T-helper 2 cell treated with Interferon-gamma antibody and Interleukin-4, amounts not matched to agents 5 μg/mL and 100 μg/mL, for 36 hours (primary cell): ENCODE measurements at regions not wholly inside any gene's neighbourhood (a gene's known extent, or its start where the extent isn't known, plus 50 kb on each side); places are given as distances from the start of the nearest gene placed in this dataset.

Experiments used
- DNase-seq: peaks from one replicate; pipeline ENCODE4 v3.0.0; 2021; ENCODE audit warnings: low spot score
- H3K27ac Mint-ChIP-seq: one replicate; pipeline ENCODE4 v1.8.0; 2021; ENCODE audit warnings: mild to moderate bottlenecking, mixed read lengths
- H3K27me3 Mint-ChIP-seq: one replicate; pipeline ENCODE4 v1.8.0; 2021; ENCODE audit warnings: low read depth, mixed read lengths
- H3K36me3 Mint-ChIP-seq: one replicate; pipeline ENCODE4 v1.8.0; 2021; ENCODE audit warnings: low read depth, mixed read lengths
- H3K4me1 Mint-ChIP-seq: one replicate; pipeline ENCODE4 v1.8.0; 2021; ENCODE audit warnings: low read depth, mixed read lengths
- H3K4me3 Mint-ChIP-seq: one replicate; pipeline ENCODE4 v1.8.0; 2022; ENCODE audit warnings: mild to moderate bottlenecking, moderate library complexity, mixed read lengths
- H3K9me3 Mint-ChIP-seq: one replicate; pipeline ENCODE4 v1.8.0; 2021; ENCODE audit warnings: mixed read lengths

GRCh38 chr11:116505298-116506262 is 267.2 kb downstream of the BUD13 start:
- Mint-ChIP-seq H3K36me3 (no peaks in the 10 kb centered on the region), H3K4me3 (no peak overlapping the region), H3K4me1 (no peaks in the 10 kb centered on the region), H3K27ac (no peak overlapping the region), H3K9me3 (no peaks in the 10 kb centered on the region), H3K27me3 (peaks cover 31% of the 10 kb centered on the region)
- DNase-seq: no peak

DNA sequence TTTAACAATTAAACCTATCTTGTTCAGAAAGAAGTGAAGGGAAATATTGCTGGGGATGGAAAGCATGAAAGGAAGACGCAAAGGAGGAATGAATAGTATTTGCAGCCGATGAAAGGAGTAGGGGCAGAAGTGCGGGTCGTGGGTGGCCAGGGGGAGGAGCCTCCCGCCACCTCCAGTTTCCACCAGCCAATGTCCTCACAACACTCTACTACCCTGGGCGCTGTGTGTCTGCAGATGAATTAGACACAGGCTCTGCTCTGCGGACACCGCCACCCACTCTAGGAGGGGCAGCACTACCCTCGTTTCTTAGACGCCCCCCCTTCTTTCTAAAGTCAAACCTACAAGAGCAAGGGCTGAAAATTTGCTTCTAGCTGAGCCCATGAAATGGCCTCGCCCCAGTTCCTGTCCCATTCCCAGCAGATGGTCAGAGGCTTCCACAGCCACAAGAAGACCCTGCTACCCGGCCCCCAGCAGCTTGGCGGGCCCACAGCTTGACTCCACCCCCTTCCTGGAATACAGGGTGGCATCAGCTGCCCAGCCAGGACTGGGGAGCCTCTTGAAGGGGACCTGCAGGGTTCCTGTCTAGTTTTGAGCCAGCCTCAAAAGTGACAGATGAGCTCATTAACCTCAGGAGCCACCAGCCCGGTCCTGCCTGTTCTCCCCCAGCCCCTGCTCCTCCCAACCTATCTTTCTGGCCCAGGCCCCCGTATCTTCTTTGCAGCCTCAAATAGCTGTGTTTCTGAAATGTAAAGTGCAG is 268.1 kb downstream of the BUD13 start:
- Mint-ChIP-seq H3K4me3 (no peak overlapping the region), H3K4me1 (no peaks in the 10 kb centered on the region), H3K9me3 (no peaks in the 10 kb centered on the region), H3K27me3 (peaks cover 36% of the 10 kb centered on the region), H3K36me3 (no peaks in the 10 kb centered on the region), H3K27ac (no peak overlapping the region)
- DNase-seq: no peak

DNA sequence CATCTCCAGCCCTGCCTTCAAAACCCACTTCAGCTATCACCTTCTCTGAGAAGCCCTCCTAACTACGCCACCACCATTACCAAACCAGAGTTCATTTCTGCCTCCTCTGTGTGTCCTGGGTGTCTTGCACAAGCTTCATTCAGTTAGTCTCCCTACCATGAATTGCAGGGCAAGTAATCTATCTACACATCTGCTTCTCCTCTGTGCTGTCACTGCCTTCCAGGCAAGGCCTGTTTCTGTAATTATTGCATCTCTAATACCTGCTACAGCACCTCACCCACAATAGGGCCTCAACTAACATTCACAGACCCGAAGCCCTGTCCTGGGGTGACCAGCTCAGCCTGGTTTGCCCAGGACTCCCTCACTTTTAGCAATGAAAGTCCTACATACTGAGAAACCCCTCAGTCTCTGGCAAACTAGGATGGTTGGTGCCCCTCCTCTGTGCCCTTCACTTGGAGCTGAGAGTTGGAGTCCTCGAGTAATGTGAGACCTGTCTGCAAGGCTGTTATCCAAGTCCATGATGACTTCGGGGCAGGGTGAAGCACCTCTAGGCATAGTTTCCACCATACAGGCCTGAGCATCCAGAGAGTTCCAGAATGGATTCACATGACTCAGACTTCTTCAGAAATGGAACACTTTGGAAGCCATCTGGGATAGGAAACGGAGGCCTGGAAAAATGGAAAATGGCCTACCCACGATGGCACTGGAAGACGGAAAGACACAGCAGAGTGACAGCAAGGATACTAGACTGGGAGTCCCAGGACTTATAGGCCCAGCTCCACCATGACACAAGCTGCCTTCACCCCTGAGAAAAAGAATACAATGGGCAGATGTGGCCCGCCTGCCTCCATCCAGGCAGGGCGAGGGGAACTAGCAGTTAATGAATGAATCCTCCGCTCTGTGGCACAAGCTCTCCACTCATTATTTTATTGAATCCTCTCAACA is 269.3 kb downstream of the BUD13 start:
- H3K27me3 Mint-ChIP-seq: peaks cover 40% of the 10 kb centered on the region
- DNase-seq: no peak
- H3K4me1 Mint-ChIP-seq: no peaks in the 10 kb centered on the region
- no peak overlapping the region for H3K27ac Mint-ChIP-seq
- H3K9me3 Mint-ChIP-seq: no peaks in the 10 kb centered on the region
- H3K4me3 Mint-ChIP-seq: no peak overlapping the region
- no peaks in the 10 kb centered on the region for H3K36me3 Mint-ChIP-seq

DNA sequence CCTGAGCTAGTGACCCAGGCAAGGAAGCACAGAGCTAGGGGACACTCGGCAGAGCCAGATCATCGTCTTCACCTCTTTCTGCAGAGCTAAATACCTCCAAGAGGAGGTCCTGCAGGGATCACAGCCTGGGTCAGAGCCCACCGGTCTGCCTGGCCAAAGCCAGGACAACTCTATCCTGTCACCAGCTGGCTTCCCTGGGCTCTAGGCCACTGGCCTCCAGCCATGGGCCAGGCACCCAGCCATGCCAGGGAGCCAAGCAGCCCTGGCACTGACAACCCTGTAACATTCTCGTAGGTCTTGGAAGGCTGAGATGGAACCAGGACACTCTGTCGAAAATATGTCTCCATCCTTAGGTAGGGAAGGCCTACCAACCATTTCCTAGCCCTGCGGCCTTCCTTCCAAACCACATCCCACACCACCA is 270.1 kb downstream of the BUD13 start:
- no peak for DNase-seq
- Mint-ChIP-seq H3K27me3 (peaks cover 40% of the 10 kb centered on the region), H3K9me3 (no peaks in the 10 kb centered on the region), H3K36me3 (no peaks in the 10 kb centered on the region), H3K4me1 (no peaks in the 10 kb centered on the region), H3K27ac (no peak overlapping the region), H3K4me3 (no peak overlapping the region)

GRCh38 chr11:116501728-116502127 is 271.1 kb downstream of the BUD13 start:
- Mint-ChIP-seq H3K9me3 (no peaks in the 10 kb centered on the region), H3K27me3 (peaks cover 40% of the 10 kb centered on the region), H3K27ac (no peak overlapping the region), H3K36me3 (no peaks in the 10 kb centered on the region), H3K4me1 (no peaks in the 10 kb centered on the region), H3K4me3 (no peak overlapping the region)
- no peak for DNase-seq

- Mint-ChIP-seq H3K4me1 (no peaks in the 10 kb centered on the region), H3K4me3 (no peak overlapping the region), H3K9me3 (no peaks in the 10 kb centered on the region), H3K27me3 (peaks cover 37% of the 10 kb centered on the region), H3K36me3 (no peaks in the 10 kb centered on the region), H3K27ac (no peak overlapping the region)
- no peak for DNase-seq
These were observed 271.7 kb downstream of the BUD13 start for GRCh38 chr11:116500947-116501602.

DNA sequence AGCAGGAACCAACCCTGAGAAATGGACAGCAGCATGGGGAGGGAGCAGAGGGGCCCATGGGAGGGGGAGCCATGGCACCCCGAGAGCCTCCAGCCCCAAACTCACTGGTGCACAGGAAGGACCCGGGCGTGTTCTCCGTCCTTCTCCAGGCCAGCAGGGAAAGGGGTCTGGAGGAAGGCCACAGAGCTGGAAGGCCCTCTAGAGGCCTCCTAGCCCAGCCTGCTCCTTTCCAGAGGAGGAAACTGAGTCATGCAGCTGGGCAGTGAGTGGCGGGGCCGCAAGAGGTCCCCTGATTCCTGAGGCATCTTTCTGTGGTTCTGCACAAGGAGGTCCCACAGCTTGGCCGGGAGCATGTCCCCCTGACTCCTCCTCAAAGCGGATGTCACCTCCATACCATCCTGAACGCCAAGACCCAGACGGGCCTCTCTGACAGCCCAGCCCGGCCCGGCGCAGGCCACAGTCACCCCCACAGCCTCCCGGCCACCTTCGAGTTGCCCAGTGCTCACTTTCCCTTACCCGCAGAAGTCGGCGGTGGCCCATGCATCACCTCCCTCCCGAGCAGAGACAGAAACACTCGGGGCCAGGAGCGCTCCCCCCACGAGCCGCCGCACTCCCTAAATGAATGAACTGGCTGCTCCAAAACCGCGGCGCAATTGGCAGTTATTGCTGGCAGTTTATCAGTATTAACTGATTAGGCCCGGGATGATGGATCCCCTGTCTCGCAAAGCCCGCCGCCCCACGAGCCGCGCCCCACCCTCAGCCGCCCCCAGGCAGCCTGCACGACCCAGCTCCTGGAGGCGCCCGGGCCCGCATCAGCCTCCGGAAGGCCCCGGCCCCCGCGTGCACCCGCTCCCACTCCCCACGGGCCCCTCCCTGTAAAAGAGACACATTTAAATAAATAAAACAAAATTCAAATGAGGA is 272.5 kb downstream of the BUD13 start:
- H3K4me1 Mint-ChIP-seq: no peaks in the 10 kb centered on the region
- no peak for DNase-seq
- H3K27ac Mint-ChIP-seq: no peak overlapping the region
- peaks cover 35% of the 10 kb centered on the region for H3K27me3 Mint-ChIP-seq
- H3K4me3 Mint-ChIP-seq: no peak overlapping the region
- no peaks in the 10 kb centered on the region for H3K36me3 Mint-ChIP-seq
- H3K9me3 Mint-ChIP-seq: no peaks in the 10 kb centered on the region

GRCh38 chr11:116499396-116500003 is 273.3 kb downstream of the BUD13 start:
- Mint-ChIP-seq H3K4me3 (no peak overlapping the region), H3K4me1 (no peaks in the 10 kb centered on the region), H3K27me3 (peaks cover 35% of the 10 kb centered on the region), H3K36me3 (no peaks in the 10 kb centered on the region), H3K9me3 (no peaks in the 10 kb centered on the region), H3K27ac (no peak overlapping the region)
- peak; percentile 35 for DNase-seq

- Mint-ChIP-seq H3K27me3 (peaks cover 33% of the 10 kb centered on the region), H3K27ac (no peak overlapping the region), H3K4me3 (no peak overlapping the region), H3K36me3 (no peaks in the 10 kb centered on the region), H3K9me3 (no peaks in the 10 kb centered on the region), H3K4me1 (no peaks in the 10 kb centered on the region)
- DNase-seq: no peak
These were observed 274.6 kb downstream of the BUD13 start for GRCh38 chr11:116498161-116498560.

DNA sequence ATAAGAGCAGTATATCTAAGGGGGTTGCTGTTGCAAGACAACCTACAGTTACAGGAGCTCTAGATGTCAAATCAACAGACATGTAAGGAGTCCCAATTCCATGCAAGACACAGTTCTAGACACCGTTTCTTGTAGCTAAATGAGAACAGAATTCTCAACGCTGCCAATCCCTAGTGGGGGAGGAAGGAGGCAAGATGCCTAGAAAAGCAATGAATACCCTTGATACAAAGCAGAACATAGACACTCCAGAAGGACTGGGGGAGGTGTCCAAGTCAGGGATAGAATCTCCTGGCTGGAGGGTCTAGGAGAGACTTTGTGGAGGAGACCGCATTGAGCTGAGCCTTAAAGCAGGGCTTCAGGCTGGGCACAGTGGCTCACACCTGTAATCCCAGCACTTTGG is 280.2 kb downstream of the BUD13 start:
- Mint-ChIP-seq H3K4me3 (no peak overlapping the region), H3K27me3 (no peaks in the 10 kb centered on the region), H3K27ac (no peak overlapping the region), H3K9me3 (no peaks in the 10 kb centered on the region), H3K4me1 (no peaks in the 10 kb centered on the region), H3K36me3 (no peaks in the 10 kb centered on the region)
- DNase-seq: no peak

- H3K27ac Mint-ChIP-seq: no peak overlapping the region
- H3K36me3 Mint-ChIP-seq: no peaks in the 10 kb centered on the region
- no peaks in the 10 kb centered on the region for H3K9me3 Mint-ChIP-seq
- H3K27me3 Mint-ChIP-seq: no peaks in the 10 kb centered on the region
- DNase-seq: no peak
- H3K4me1 Mint-ChIP-seq: no peaks in the 10 kb centered on the region
- no peak overlapping the region for H3K4me3 Mint-ChIP-seq
These were observed 283.9 kb downstream of the BUD13 start for GRCh38 chr11:116488836-116489389.

GRCh38 chr11:116485425-116485824 is 287.4 kb downstream of the BUD13 start:
- Mint-ChIP-seq H3K4me1 (no peaks in the 10 kb centered on the region), H3K36me3 (no peaks in the 10 kb centered on the region), H3K27me3 (no peaks in the 10 kb centered on the region), H3K9me3 (no peaks in the 10 kb centered on the region), H3K27ac (no peak overlapping the region), H3K4me3 (no peak overlapping the region)
- no peak for DNase-seq
